ENCODE measurements at regions not wholly inside any gene's neighbourhood (a gene's known extent, or its start where the extent isn't known, plus 50 kb on each side); places are given as distances from the start of the nearest gene placed in this dataset.

DNA sequence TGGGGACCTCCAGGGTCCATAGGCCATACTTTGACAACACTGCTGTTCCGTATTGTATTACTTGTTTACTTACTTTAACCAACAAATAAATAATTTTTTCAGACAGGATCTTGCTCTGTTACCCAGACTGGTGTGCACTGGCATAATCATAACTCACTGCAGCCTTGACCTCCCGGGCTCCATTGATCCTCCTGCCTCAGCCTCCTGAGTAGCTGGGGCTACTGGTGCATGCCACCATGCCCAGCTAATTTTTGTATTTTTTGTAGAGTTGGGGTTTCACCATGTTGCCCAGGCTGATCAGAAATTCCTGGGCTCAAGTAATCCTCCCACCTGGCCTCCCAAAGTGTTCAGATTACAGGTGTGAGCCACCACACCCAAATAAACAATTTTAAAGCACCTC, 64.9 kb upstream of the C15orf39 start:
- Histone ChIP-seq H3K4me1 (peaks cover 5% of the 10 kb centered on the region), H3K27me3 (ENCODE audit: low read depth) (no peaks in the 10 kb centered on the region), H3K4me3 (no peak overlapping the region), H3K36me3 (no peaks in the 10 kb centered on the region), H3K9me3 (replicated peaks) (peaks cover 9% of the 10 kb centered on the region), H3K27ac (replicated peaks) (no peak overlapping the region)
- intact Hi-C loops (cut with micrococcal nuclease), result no loop called here
- TF ChIP-seq, protein P1, sequence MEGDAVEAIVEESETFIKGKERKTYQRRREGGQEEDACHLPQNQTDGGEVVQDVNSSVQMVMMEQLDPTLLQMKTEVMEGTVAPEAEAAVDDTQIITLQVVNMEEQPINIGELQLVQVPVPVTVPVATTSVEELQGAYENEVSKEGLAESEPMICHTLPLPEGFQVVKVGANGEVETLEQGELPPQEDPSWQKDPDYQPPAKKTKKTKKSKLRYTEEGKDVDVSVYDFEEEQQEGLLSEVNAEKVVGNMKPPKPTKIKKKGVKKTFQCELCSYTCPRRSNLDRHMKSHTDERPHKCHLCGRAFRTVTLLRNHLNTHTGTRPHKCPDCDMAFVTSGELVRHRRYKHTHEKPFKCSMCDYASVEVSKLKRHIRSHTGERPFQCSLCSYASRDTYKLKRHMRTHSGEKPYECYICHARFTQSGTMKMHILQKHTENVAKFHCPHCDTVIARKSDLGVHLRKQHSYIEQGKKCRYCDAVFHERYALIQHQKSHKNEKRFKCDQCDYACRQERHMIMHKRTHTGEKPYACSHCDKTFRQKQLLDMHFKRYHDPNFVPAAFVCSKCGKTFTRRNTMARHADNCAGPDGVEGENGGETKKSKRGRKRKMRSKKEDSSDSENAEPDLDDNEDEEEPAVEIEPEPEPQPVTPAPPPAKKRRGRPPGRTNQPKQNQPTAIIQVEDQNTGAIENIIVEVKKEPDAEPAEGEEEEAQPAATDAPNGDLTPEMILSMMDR (IDR thresholded peaks at IDR 0.05; ENCODE audit: borderline replicate concordance), result no peak
- DNase-seq, result no peak

DNA sequence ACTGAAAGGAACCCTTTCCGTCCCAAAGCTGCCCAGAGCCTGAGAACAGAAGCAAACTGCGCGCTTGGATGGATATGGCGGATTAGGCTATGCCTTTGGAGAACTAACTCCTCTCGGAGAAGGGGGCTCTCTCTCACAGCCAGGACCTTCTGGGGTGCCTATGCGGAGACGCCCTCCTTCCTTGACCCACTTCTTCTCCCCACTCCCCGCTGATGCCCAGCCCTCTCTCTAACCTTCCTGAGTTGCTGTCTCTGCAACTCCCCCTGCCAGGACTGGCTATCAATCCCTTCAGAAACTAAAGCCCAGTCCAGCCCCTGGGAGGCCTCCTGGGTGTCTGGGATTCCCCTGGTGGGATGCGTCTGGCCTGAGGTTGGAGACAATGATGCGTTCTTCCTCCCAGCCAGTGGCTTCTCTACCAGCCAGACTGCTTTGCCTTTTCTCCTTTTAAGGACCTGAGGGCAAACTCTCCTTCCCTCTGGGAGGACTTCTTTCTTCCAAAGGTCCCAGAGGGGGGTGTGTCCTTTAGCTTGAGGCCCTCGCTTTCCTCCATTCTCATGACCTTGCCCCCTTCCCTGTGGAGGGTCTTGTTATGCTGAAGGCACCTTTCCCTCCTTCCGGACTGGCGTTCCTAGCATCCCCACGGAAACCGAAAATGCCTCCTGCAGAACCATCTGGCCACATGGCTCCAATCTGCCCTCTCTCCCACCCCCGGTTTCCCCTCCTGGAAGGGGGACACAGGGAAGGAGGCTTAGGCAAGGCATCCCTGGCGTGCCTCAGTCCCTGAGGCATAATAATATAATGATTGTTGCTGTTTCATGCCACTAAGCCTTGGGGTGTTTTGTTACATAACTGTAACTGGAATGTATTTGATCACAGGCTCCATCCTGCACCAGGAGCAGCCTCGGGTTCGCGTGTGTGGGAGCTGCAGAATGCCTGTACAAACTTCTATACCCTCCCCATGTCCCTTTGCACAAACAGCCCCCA, 63.4 kb upstream of the C15orf39 start:
- Histone ChIP-seq H3K27ac (replicated peaks) (no peak overlapping the region), H3K4me3 (no peak overlapping the region)
- intact Hi-C loops (cut with micrococcal nuclease), result no loop called here

DNA sequence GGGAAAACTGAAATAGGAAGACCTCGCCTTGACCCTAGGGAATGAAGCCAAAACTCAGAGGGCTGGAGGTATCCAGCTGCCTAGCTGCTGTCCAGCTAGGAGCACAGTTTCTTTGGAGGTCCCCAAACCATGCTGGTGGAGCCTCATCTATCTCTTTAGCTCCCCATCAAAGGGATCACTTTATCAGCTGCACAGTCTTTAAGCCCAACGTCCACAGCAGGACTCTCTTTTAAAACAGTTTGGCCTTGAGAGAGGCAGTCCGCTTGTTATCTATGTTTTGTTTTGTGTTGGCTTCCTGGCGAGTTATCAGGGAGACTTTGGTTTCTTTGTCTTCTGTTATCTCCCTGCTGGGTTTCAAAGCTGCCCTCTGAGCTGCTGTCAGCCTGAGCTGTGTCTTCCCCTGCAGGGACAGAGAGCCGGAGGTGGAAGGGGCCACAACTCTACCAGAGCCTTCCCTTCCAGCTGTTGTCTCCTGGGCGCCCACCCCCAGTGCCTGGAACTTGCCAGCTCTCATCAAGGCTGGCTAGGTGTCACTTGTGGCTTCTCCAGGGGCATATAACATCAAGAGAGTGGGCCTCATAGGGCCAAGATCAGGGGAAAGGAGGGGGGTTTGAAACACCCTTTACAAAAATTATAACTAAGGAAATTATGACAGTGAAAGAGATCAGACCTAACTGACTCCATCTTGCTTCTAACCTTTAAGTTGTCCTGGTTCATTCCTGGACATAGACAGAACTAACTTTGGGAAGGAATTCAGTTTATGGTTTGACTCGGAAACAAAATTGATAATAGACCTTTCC, 61.4 kb upstream of the C15orf39 start:
- Histone ChIP-seq H3K36me3 (peaks cover 9% of the 10 kb centered on the region), H3K4me3 (no peak overlapping the region), H3K27me3 (ENCODE audit: low read depth) (no peaks in the 10 kb centered on the region), H3K9me3 (replicated peaks) (peaks cover 43% of the 10 kb centered on the region), H3K27ac (replicated peaks) (no peak overlapping the region), H3K4me1 (peaks cover 5% of the 10 kb centered on the region)
- TF ChIP-seq, protein P1 (IDR thresholded peaks at IDR 0.05; ENCODE audit: borderline replicate concordance), result no peak
- intact Hi-C loops (cut with micrococcal nuclease), result no loop called here
- no peak for DNase-seq

More for the DNA sequence above, 63.4 kb upstream of the C15orf39 start:
- H3K27me3 ChIP-seq (ENCODE audit: low read depth), result no peaks in the 10 kb centered on the region
- DNase-seq, result no peak
- TF ChIP-seq, protein P1 (IDR thresholded peaks at IDR 0.05; ENCODE audit: borderline replicate concordance), result no peak
- peaks cover 9% of the 10 kb centered on the region for H3K36me3 ChIP-seq
- H3K9me3 ChIP-seq (replicated peaks), result peaks cover 23% of the 10 kb centered on the region
- H3K4me1 ChIP-seq, result peaks cover 5% of the 10 kb centered on the region

DNA sequence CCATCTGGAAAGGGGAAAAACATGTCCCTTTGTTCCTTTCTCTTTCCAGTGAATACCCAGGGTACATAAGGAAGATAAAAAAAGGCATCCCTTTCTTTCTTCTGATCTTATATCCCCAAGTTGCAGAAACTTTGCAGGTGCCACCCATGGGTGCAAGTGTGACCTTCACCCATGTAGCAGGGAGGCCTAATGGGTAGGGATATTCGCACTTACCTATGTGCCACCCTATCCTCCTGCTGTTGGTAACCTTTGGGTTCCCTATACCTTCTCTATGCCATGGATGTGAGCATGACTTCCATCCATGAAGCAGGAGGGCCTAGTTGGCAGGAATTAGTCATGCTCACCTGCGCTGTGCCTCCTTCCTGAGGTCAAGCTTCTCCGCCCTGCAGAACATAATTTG, 59.2 kb upstream of the C15orf39 start:
- no peak overlapping the region for H3K4me3 ChIP-seq
- DNase-seq, result no peak
- H3K36me3 ChIP-seq, result peaks cover 9% of the 10 kb centered on the region
- peaks cover 58% of the 10 kb centered on the region for H3K9me3 ChIP-seq (replicated peaks)
- no peaks in the 10 kb centered on the region for H3K27me3 ChIP-seq (ENCODE audit: low read depth)
- TF ChIP-seq, protein P1 (IDR thresholded peaks at IDR 0.05; ENCODE audit: borderline replicate concordance), result no peak
- H3K27ac ChIP-seq (replicated peaks), result no peak overlapping the region
- intact Hi-C loops (cut with micrococcal nuclease), result no loop called here
- H3K4me1 ChIP-seq, result peaks cover 5% of the 10 kb centered on the region

DNA sequence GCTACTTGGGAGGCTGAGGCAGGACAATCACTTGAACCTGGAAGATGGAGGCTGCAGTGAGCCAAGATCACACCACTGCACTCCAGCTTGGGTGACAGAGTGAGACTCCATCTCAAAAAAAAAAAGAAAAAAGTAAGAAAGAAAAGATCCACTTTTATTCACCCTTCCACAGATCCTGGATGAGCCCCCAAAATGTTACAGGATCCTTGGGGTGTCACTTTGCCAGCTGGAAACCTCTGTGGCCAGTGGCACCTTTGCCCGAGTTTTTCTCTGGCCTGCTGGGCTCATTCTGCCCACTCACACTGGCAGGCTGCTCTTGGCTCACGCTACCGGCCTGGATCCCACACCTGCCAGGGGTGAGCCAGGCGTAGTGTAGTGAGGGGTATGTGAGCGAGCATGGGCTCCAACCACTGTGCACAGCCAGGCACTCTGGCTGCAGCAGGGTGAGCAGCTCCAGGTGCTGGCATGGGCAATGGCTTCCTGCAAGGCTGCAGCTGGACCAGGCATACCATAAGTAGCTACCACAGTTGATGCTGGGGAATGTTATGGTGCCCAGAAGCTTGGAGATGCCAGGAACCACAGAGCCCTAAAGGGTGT, 57.8 kb upstream of the C15orf39 start:
- DNase-seq, result no peak
- H3K4me3 ChIP-seq, result no peak overlapping the region
- intact Hi-C loops (cut with micrococcal nuclease), result no loop called here
- H3K9me3 ChIP-seq (replicated peaks), result peaks cover 71% of the 10 kb centered on the region
- no peak overlapping the region for H3K27ac ChIP-seq (replicated peaks)
- H3K4me1 ChIP-seq, result peaks cover 5% of the 10 kb centered on the region
- TF ChIP-seq, protein P1 (IDR thresholded peaks at IDR 0.05; ENCODE audit: borderline replicate concordance), result no peak
- peaks cover 9% of the 10 kb centered on the region for H3K36me3 ChIP-seq
- no peaks in the 10 kb centered on the region for H3K27me3 ChIP-seq (ENCODE audit: low read depth)
